Medulla oblongata (tissue), 1 donor: ENCODE measurements at regions not wholly inside any gene's neighbourhood (a gene's known extent, or its start where the extent isn't known, plus 50 kb on each side); places are given as distances from the start of the nearest gene placed in this dataset.
"Not testable (repeated sequence)": the region's sequence is repeated elsewhere in the genome, so short reads cannot be mapped to it uniquely, and the experiment has no call there.

Experiments
- DNase-seq: peaks from one replicate; pipeline ENCODE4 v3.0.0-alpha.2; 2015; ENCODE audit errors: extremely low spot score

- DNase-seq, result no peak
These were observed 405.1 kb upstream of the MCTP2 start for GRCh38 chr15:93826293-93826692.

- DNase-seq, result no peak
These were observed 405.7 kb upstream of the MCTP2 start for GRCh38 chr15:93825682-93826081.

- no peak for DNase-seq
These were observed 407.1 kb upstream of the MCTP2 start for GRCh38 chr15:93823971-93824913.

GRCh38 chr15:93820566-93820965 lies 410.8 kb upstream of the MCTP2 start:
- no peak for DNase-seq

- no peak for DNase-seq
These were observed 411.5 kb upstream of the MCTP2 start for GRCh38 chr15:93819826-93820225.

- DNase-seq, result no peak
These were observed 414.5 kb upstream of the MCTP2 start for GRCh38 chr15:93816815-93817214.

- DNase-seq, result no peak
These were observed 420.1 kb upstream of the MCTP2 start for GRCh38 chr15:93811305-93811704.

GRCh38 chr15:93809516-93809915 lies 421.8 kb upstream of the MCTP2 start:
- no peak for DNase-seq

- DNase-seq, result no peak
These were observed 427.8 kb upstream of the MCTP2 start for GRCh38 chr15:93803421-93804152.

- no peak for DNase-seq
These were observed 430.2 kb upstream of the MCTP2 start for GRCh38 chr15:93801206-93801605.

GRCh38 chr15:93800805-93801204 lies 430.6 kb upstream of the MCTP2 start:
- no peak for DNase-seq

- DNase-seq, result no peak
These were observed 441.9 kb upstream of the MCTP2 start for GRCh38 chr15:93789441-93789840.

GRCh38 chr15:93780073-93780472 lies 451.3 kb upstream of the MCTP2 start:
- no peak for DNase-seq

- no peak for DNase-seq
These were observed 452.0 kb upstream of the MCTP2 start for GRCh38 chr15:93779341-93779740.

GRCh38 chr15:93771196-93772030 lies 459.9 kb upstream of the MCTP2 start:
- DNase-seq, result no peak

GRCh38 chr15:93770788-93771187 lies 460.6 kb upstream of the MCTP2 start:
- no peak for DNase-seq

- no peak for DNase-seq
These were observed 469.3 kb upstream of the MCTP2 start for GRCh38 chr15:93762036-93762435.

GRCh38 chr15:93759629-93760028 lies 471.7 kb upstream of the MCTP2 start:
- no peak for DNase-seq

- no peak for DNase-seq
These were observed 472.5 kb upstream of the MCTP2 start for GRCh38 chr15:93758824-93759223.

- no peak for DNase-seq
These were observed 482.7 kb upstream of the MCTP2 start for GRCh38 chr15:93748710-93749109.

- DNase-seq, result not testable (repeated sequence)
These were observed 496.4 kb upstream of the MCTP2 start for GRCh38 chr15:93734976-93735375.

- DNase-seq, result no peak
These were observed 500.6 kb upstream of the MCTP2 start for GRCh38 chr15:93730724-93731123.
